ENCODE measurements at regions not wholly inside any gene's neighbourhood (a gene's known extent, or its start where the extent isn't known, plus 50 kb on each side); places are given as distances from the start of the nearest gene placed in this dataset.

DNA sequence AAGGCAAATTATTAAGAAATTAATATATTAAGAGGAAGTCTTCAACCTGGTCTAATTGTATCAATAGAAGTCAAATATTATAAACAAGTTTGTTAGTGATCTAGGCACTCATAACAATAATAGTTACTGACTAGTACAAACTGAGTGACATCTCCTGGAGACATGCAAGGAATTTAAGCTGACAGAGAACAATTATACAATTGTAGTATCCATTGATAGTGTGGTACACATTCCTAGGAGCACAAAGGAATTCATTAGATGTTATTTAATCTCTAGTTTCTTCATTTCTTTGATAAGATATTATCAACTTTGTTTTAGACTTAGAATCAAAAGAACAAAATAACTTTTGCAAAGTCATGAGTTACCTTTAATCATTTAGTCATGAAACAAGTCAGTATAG, 1048.6 kb downstream of the PCDH7 start:
- Histone ChIP-seq H3K27me3 (ENCODE audit: control insufficient read depth, insufficient read depth, low read length) (no peaks in the 10 kb centered on the region), H3K9ac (no peak overlapping the region), H3K36me3 (ENCODE audit: control insufficient read depth, insufficient read depth, low read length) (no peaks in the 10 kb centered on the region), H3K27ac (no peak overlapping the region), H3K4me2 (ENCODE audit: low read length) (no peak overlapping the region), H2AFZ (no peak overlapping the region), H3K4me1 (no peaks in the 10 kb centered on the region), H3K79me2 (no peaks in the 10 kb centered on the region), H3K9me3 (ENCODE audit: control insufficient read depth, low read length) (no peaks in the 10 kb centered on the region), H3K4me3 (ENCODE audit: low read depth, low read length) (no peak overlapping the region)
- TF ChIP-seq, protein P1, sequence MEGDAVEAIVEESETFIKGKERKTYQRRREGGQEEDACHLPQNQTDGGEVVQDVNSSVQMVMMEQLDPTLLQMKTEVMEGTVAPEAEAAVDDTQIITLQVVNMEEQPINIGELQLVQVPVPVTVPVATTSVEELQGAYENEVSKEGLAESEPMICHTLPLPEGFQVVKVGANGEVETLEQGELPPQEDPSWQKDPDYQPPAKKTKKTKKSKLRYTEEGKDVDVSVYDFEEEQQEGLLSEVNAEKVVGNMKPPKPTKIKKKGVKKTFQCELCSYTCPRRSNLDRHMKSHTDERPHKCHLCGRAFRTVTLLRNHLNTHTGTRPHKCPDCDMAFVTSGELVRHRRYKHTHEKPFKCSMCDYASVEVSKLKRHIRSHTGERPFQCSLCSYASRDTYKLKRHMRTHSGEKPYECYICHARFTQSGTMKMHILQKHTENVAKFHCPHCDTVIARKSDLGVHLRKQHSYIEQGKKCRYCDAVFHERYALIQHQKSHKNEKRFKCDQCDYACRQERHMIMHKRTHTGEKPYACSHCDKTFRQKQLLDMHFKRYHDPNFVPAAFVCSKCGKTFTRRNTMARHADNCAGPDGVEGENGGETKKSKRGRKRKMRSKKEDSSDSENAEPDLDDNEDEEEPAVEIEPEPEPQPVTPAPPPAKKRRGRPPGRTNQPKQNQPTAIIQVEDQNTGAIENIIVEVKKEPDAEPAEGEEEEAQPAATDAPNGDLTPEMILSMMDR (IDR thresholded peaks at IDR 0.05) = no peak

DNA sequence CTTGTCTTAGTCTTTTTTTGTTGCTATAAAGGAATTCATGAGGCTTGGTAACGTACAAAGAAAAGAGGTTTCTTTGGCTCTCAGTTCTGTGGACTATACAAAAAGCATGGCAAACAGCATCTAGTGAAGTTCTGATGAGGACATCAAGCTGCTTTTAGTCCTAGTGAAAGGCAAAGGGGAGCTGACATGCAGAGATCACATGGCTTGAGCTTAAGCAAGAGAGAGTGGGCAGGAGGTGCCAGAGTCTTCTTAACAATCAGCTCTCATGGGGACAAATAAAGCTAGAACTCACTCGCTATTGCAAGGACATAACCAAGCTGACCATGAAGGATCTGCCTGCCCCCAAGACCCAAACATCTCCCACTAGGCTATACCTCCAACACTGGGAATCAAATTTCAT, 1063.1 kb downstream of the PCDH7 start:
- H3K4me1 ChIP-seq = no peaks in the 10 kb centered on the region
- H2AFZ ChIP-seq = no peak overlapping the region
- H3K4me2 ChIP-seq (ENCODE audit: low read length) = no peak overlapping the region
- H3K36me3 ChIP-seq (ENCODE audit: control insufficient read depth, insufficient read depth, low read length) = no peaks in the 10 kb centered on the region
- no peak overlapping the region for H3K9ac ChIP-seq
- no peaks in the 10 kb centered on the region for H3K79me2 ChIP-seq
- no peak overlapping the region for H3K27ac ChIP-seq
- TF ChIP-seq, protein P1 (IDR thresholded peaks at IDR 0.05) = no peak
- no peaks in the 10 kb centered on the region for H3K9me3 ChIP-seq (ENCODE audit: control insufficient read depth, low read length)
- no peaks in the 10 kb centered on the region for H3K27me3 ChIP-seq (ENCODE audit: control insufficient read depth, insufficient read depth, low read length)
- H3K4me3 ChIP-seq (ENCODE audit: low read depth, low read length) = no peak overlapping the region

DNA sequence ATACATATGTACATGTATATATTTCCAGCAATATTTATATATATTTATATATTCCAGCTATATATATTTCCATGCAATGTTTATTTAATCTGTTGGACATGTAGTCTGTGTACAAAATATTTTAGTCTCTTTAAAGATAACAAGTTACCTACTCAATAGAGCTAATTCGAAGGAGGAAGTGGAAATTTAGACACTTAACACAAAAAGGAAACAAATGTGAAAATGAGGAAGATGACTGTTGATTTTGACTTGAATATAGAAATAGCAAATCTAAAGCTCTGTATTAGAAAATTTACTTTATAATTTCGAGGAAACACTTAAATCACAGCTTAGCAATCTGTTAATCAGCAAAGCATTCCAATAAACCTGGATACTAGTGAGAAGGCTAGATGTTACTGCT, 1064.4 kb downstream of the PCDH7 start:
- Histone ChIP-seq H3K4me2 (ENCODE audit: low read length) (no peak overlapping the region), H3K27me3 (ENCODE audit: control insufficient read depth, insufficient read depth, low read length) (no peaks in the 10 kb centered on the region)
- TF ChIP-seq, protein P1 (IDR thresholded peaks at IDR 0.05) = no peak

GRCh38 chr4:31787701-31788100, 1067.5 kb downstream of the PCDH7 start:
- Histone ChIP-seq H2AFZ (no peak overlapping the region), H3K36me3 (ENCODE audit: control insufficient read depth, insufficient read depth, low read length) (no peaks in the 10 kb centered on the region), H3K4me2 (ENCODE audit: low read length) (no peak overlapping the region), H3K27ac (no peak overlapping the region), H3K79me2 (no peaks in the 10 kb centered on the region), H3K4me1 (no peaks in the 10 kb centered on the region), H3K9me3 (ENCODE audit: control insufficient read depth, low read length) (no peaks in the 10 kb centered on the region), H3K9ac (no peak overlapping the region), H3K4me3 (ENCODE audit: low read depth, low read length) (no peak overlapping the region), H3K27me3 (ENCODE audit: control insufficient read depth, insufficient read depth, low read length) (no peaks in the 10 kb centered on the region)
- TF ChIP-seq, protein P1 (IDR thresholded peaks at IDR 0.05) = no peak

More for the DNA sequence above, 1064.4 kb downstream of the PCDH7 start:
- Histone ChIP-seq H3K4me3 (ENCODE audit: low read depth, low read length) (no peak overlapping the region), H3K36me3 (ENCODE audit: control insufficient read depth, insufficient read depth, low read length) (no peaks in the 10 kb centered on the region), H3K27ac (no peak overlapping the region), H3K9ac (no peak overlapping the region), H3K79me2 (no peaks in the 10 kb centered on the region), H3K4me1 (no peaks in the 10 kb centered on the region), H2AFZ (no peak overlapping the region), H3K9me3 (ENCODE audit: control insufficient read depth, low read length) (no peaks in the 10 kb centered on the region)

DNA sequence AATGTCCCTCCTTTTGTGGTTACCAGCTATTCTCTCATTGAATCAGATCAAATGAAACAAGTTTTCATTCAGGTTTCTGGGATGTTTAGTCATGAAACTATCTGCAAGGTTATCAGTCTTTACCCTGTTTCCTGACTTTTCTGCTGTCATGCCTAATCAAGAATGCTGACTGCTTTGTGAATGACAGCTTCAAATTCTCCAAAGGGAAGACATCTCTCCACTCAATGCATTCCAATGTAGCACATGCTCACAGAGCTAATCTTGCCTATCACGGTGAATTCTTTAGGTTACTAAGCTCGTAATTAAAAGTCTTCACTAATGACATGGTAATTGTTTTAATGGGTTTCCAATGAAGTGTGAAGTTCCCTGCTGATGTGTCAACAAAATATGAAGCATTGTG, 1068.5 kb downstream of the PCDH7 start:
- Histone ChIP-seq H2AFZ (no peak overlapping the region), H3K4me3 (ENCODE audit: low read depth, low read length) (no peak overlapping the region), H3K27me3 (ENCODE audit: control insufficient read depth, insufficient read depth, low read length) (no peaks in the 10 kb centered on the region), H3K27ac (no peak overlapping the region), H3K79me2 (no peaks in the 10 kb centered on the region), H3K4me2 (ENCODE audit: low read length) (no peak overlapping the region), H3K9ac (no peak overlapping the region), H3K9me3 (ENCODE audit: control insufficient read depth, low read length) (no peaks in the 10 kb centered on the region), H3K36me3 (ENCODE audit: control insufficient read depth, insufficient read depth, low read length) (no peaks in the 10 kb centered on the region), H3K4me1 (no peaks in the 10 kb centered on the region)
- TF ChIP-seq, protein P1 (IDR thresholded peaks at IDR 0.05) = no peak
